ENCODE measurements at regions not wholly inside any gene's neighbourhood (a gene's known extent, or its start where the extent isn't known, plus 50 kb on each side); places are given as distances from the start of the nearest gene placed in this dataset.

GRCh38 chr17:72303787-72304733, 183.2 kb downstream of the SOX9 start:
- DNase-seq = no peak

- DNase-seq = no peak
These were observed 184.0 kb downstream of the SOX9 start for GRCh38 chr17:72304859-72305258.

GRCh38 chr17:72305472-72305871, 184.7 kb downstream of the SOX9 start:
- DNase-seq = no peak

GRCh38 chr17:72306037-72306436, 185.2 kb downstream of the SOX9 start:
- DNase-seq = no peak

GRCh38 chr17:72307836-72308235, 187.0 kb downstream of the SOX9 start:
- no peak for DNase-seq

- DNase-seq = no peak
These were observed 188.0 kb downstream of the SOX9 start for GRCh38 chr17:72308744-72309385.

GRCh38 chr17:72311004-72311403, 190.2 kb downstream of the SOX9 start:
- no peak for DNase-seq

GRCh38 chr17:72315122-72315913, 194.5 kb downstream of the SOX9 start:
- no peak for DNase-seq

- no peak for DNase-seq
These were observed 197.3 kb downstream of the SOX9 start for GRCh38 chr17:72318131-72318530.

GRCh38 chr17:72321896-72322295, 201.1 kb downstream of the SOX9 start:
- no peak for DNase-seq

- DNase-seq = no peak
These were observed 211.5 kb downstream of the SOX9 start for GRCh38 chr17:72332367-72332766.

GRCh38 chr17:72333570-72333969, 212.8 kb downstream of the SOX9 start:
- DNase-seq = no peak

- DNase-seq = no peak
These were observed 213.4 kb downstream of the SOX9 start for GRCh38 chr17:72334205-72334604.

- DNase-seq = no peak
These were observed 215.4 kb downstream of the SOX9 start for GRCh38 chr17:72336026-72336803.

- no peak for DNase-seq
These were observed 215.9 kb downstream of the SOX9 start for GRCh38 chr17:72336804-72337070.

GRCh38 chr17:72338304-72338703, 217.5 kb downstream of the SOX9 start:
- no peak for DNase-seq

GRCh38 chr17:72338847-72339790, 218.3 kb downstream of the SOX9 start:
- no peak for DNase-seq

- no peak for DNase-seq
These were observed 220.0 kb downstream of the SOX9 start for GRCh38 chr17:72340836-72341235.

GRCh38 chr17:72342061-72342460, 221.2 kb downstream of the SOX9 start:
- DNase-seq = no peak

- no peak for DNase-seq
These were observed 222.1 kb downstream of the SOX9 start for GRCh38 chr17:72342627-72343527.

GRCh38 chr17:72343911-72344310, 223.1 kb downstream of the SOX9 start:
- no peak for DNase-seq

Data from NCI-H1436 treated with DMSO at 0.1 percent for 48 hours (cell line).